ENCODE measurements at regions not wholly inside any gene's neighbourhood (a gene's known extent, or its start where the extent isn't known, plus 50 kb on each side); places are given as distances from the start of the nearest gene placed in this dataset.

DNA sequence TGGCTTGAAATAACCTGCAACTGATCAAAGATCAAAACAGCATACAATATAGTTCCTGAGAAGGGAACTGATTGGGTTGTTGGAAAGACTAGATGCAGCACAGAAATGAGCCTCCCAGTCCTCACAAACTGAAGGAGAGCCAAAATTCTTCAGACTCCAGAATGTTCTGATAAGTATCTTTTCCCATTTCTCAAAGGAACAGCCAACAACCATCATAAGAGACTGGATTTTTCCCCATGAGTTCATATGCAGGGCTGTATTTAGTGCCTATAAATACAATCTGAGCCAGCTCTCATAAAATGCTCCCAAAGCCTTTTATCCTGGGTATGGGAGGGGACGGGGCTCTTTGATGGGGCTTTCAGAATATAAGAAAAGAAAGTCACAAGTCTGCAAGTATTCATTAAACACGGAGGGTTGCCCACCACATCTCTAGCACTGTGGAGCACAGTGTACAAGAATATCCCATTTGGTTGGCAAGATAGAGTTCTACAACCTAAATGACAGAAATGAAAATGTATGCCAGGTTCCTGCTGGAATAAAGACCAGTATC is 50.7 kb upstream of the LYVE1 start:
- Histone ChIP-seq H3K4me1 (ENCODE audit: control insufficient read depth in 2 of 2, insufficient read depth in 2 of 2, low read length in 2 of 2) (peaks cover 0 to 3% of the 10 kb centered on the region in 2 donors), H3K9ac (ENCODE audit: low read depth in 1 of 2, low read length in 2 of 2) (no peak overlapping the region)

GRCh38 chr11:10618490-10618889 is 50.0 kb upstream of the LYVE1 start:
- H3K9ac ChIP-seq (ENCODE audit: low read depth in 1 of 2, low read length in 2 of 2), result no peak overlapping the region
- no peak overlapping the region for H3K4me3 ChIP-seq (ENCODE audit: low read length in 2 of 2)
- H3K27ac ChIP-seq (ENCODE audit: low read depth in 2 of 2, low read length in 2 of 2), result no peak overlapping the region
- no peaks in the 10 kb centered on the region for H3K9me3 ChIP-seq (ENCODE audit: control insufficient read depth in 2 of 2, low read length in 2 of 2)
- H3K4me1 ChIP-seq (ENCODE audit: control insufficient read depth in 2 of 2, insufficient read depth in 2 of 2, low read length in 2 of 2), result no peaks in the 10 kb centered on the region
- no peaks in the 10 kb centered on the region for H3K27me3 ChIP-seq (ENCODE audit: control insufficient read depth in 2 of 2, insufficient read depth in 2 of 2, low read length in 2 of 2)
- H3K36me3 ChIP-seq (ENCODE audit: control insufficient read depth in 2 of 2, insufficient read depth in 2 of 2, low read length in 2 of 2), result no peaks in the 10 kb centered on the region

More for the DNA sequence above, 50.7 kb upstream of the LYVE1 start:
- Histone ChIP-seq H3K27ac (ENCODE audit: low read depth in 2 of 2, low read length in 2 of 2) (no peak overlapping the region), H3K27me3 (ENCODE audit: control insufficient read depth in 2 of 2, insufficient read depth in 2 of 2, low read length in 2 of 2) (no peaks in the 10 kb centered on the region), H3K36me3 (ENCODE audit: control insufficient read depth in 2 of 2, insufficient read depth in 2 of 2, low read length in 2 of 2) (no peaks in the 10 kb centered on the region), H3K4me3 (ENCODE audit: low read length in 2 of 2) (no peak overlapping the region), H3K9me3 (ENCODE audit: control insufficient read depth in 2 of 2, low read length in 2 of 2) (no peaks in the 10 kb centered on the region)

All from mucosa of rectum (tissue), 2 donors.